Immature natural killer cell (primary cell): ENCODE measurements at regions not wholly inside any gene's neighbourhood (a gene's known extent, or its start where the extent isn't known, plus 50 kb on each side); places are given as distances from the start of the nearest gene placed in this dataset.
"Not testable (repeated sequence)": the region's sequence is repeated elsewhere in the genome, so short reads cannot be mapped to it uniquely, and the experiment has no call there.

Experiments
- DNase-seq, 3 donors: peaks; one replicate each; pipeline ENCODE4 v3.0.0; 2022; ENCODE audit warnings: mixed read lengths in 1 of 3
- H3K27ac Mint-ChIP-seq, 6 donors: one replicate each; pipeline ENCODE4 v1.8.0; 2020; ENCODE audit warnings: mixed read lengths in 6 of 6, mild to moderate bottlenecking in 5 of 6, inconsistent platforms in 4 of 6, moderate library complexity in 3 of 6
- H3K27me3 Mint-ChIP-seq, 3 donors: one replicate each; pipeline ENCODE4 v1.8.0; 2020 to 2021; ENCODE audit warnings: low read depth in 3 of 3, mild to moderate bottlenecking in 3 of 3, mixed read lengths in 3 of 3, moderate library complexity in 3 of 3, inconsistent platforms in 1 of 3
- H3K36me3 Mint-ChIP-seq, 3 donors: one replicate each; pipeline ENCODE4 v1.8.0; 2020; ENCODE audit warnings: mixed read lengths in 3 of 3, inconsistent platforms in 2 of 3, mild to moderate bottlenecking in 2 of 3
- H3K4me1 Mint-ChIP-seq, 2 donors: one replicate each; pipeline ENCODE4 v1.8.0; 2020; ENCODE audit warnings: inconsistent platforms in 2 of 2, mild to moderate bottlenecking in 2 of 2, mixed read lengths in 2 of 2, moderate library complexity in 1 of 2
- H3K4me3 Mint-ChIP-seq, 5 donors: one replicate each; pipeline ENCODE4 v1.8.0; 2020; ENCODE audit warnings: mild to moderate bottlenecking in 5 of 5, mixed read lengths in 5 of 5, inconsistent platforms in 3 of 5, moderate library complexity in 3 of 5
- H3K9me3 Mint-ChIP-seq, 6 donors: one replicate each; pipeline ENCODE4 v1.8.0; 2020; ENCODE audit warnings: mild to moderate bottlenecking in 6 of 6, mixed read lengths in 6 of 6, inconsistent platforms in 4 of 6, moderate library complexity in 3 of 6

GRCh38 chr18:60096428-60096827 lies 196.6 kb downstream of the PMAIP1 start:
- Mint-ChIP-seq H3K9me3 (peaks cover 0 to 6% (median 1%) of the 10 kb centered on the region in 6 donors), H3K36me3 (no peaks in the 10 kb centered on the region), H3K4me3 (no peak overlapping the region), H3K27ac (no peak overlapping the region), H3K27me3 (peaks cover 0 to 6% (median 1%) of the 10 kb centered on the region in 3 donors), H3K4me1 (no peaks in the 10 kb centered on the region)
- DNase-seq: no peak

DNA sequence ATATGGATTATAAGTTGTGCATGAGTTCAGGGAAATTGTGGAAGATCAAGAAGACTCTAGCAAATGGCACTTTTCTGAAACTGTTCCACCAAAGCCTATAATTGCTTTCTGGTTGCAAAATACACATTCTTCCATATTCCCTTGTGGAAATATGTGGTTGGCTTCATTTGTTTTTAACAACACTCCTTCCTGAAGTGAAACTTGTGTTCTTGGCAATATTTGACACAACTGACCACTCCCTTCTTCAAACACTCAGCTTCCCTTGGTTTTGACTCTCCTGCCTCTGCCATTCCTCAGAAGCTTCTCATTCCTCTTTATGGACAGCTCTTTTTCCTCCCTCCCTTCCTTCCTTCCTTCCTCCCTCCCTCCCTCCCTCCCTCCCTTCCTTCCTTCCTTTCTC lies 192.3 kb downstream of the PMAIP1 start:
- H3K27me3 Mint-ChIP-seq: peaks cover 0 to 3% (median 2%) of the 10 kb centered on the region in 3 donors
- no peak overlapping the region for H3K27ac Mint-ChIP-seq
- no peaks in the 10 kb centered on the region for H3K4me1 Mint-ChIP-seq
- H3K4me3 Mint-ChIP-seq: no peak overlapping the region
- no peaks in the 10 kb centered on the region for H3K36me3 Mint-ChIP-seq
- no peak for DNase-seq
- H3K9me3 Mint-ChIP-seq: peaks cover 0 to 3% (median 0%) of the 10 kb centered on the region in 6 donors

DNA sequence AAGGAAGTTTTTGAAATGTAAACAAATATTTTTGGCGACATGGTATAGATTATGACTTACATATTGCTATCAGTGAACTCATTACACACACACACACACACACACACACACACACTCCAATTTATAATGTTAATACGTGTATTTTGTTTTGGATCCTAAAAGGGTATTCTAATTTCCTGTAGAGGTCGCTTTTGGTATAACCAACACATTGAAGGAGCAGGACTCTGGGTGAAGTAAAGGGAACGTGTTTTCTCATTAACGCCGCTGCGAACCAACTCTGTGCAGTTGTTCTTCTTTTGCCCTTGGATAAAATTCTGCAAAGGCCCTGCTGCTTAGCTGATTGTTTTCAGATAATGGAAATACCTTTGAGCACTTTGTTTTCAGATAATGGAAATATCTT lies 190.4 kb downstream of the PMAIP1 start:
- H3K36me3 Mint-ChIP-seq: no peaks in the 10 kb centered on the region

DNA sequence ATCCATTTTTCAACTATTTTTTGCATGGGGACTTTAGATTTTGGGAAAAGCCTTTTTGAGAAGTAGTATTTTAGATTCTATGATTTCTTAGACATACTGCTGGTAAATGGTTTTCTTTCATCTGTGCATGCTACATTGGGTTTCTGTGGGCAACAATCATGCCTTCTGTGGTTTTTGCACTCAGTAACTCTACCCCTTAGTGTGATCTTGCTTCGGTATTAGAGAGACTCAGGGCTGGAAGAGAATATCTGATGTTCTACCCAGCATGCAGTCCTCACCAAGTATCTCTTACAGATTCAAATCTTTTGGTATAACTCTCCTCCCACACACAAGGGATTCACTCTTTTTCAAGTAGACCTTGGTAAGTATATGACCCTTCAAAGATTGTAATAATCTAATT lies 183.0 kb downstream of the PMAIP1 start:
- H3K4me3 Mint-ChIP-seq: no peak overlapping the region
- H3K27me3 Mint-ChIP-seq: peaks cover 0 to 4% (median 2%) of the 10 kb centered on the region in 3 donors
- peaks cover 0 to 2% (median 0%) of the 10 kb centered on the region in 6 donors for H3K9me3 Mint-ChIP-seq
- no peaks in the 10 kb centered on the region for H3K4me1 Mint-ChIP-seq
- DNase-seq: no peak
- no peaks in the 10 kb centered on the region for H3K36me3 Mint-ChIP-seq
- no peak overlapping the region for H3K27ac Mint-ChIP-seq

More for the DNA sequence above, 190.4 kb downstream of the PMAIP1 start:
- H3K4me1 Mint-ChIP-seq: no peaks in the 10 kb centered on the region
- DNase-seq: no peak
- peaks cover 0 to 3% (median 0%) of the 10 kb centered on the region in 6 donors for H3K9me3 Mint-ChIP-seq
- peaks cover 0 to 6% (median 3%) of the 10 kb centered on the region in 3 donors for H3K27me3 Mint-ChIP-seq
- H3K27ac Mint-ChIP-seq: no peak overlapping the region
- H3K4me3 Mint-ChIP-seq: no peak overlapping the region

DNA sequence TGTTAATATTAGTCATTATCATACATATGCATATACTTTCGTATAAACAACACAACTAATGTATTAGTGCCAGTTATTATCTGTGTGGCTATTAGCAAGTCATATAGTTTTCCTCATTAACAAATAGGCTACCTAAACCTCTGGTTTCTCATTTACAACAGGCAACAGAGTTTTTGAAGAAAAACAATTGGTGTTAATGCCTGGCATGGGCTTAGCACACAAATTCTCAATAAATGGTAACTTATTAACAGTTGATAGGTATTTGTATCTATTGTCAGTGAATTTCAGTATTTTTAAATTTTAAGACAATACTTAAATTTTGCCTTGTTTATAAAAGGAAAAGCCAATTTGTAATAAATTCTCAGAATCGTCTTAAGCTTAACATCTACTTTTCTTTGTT lies 182.5 kb downstream of the PMAIP1 start:
- Mint-ChIP-seq H3K36me3 (no peaks in the 10 kb centered on the region), H3K9me3 (peaks cover 0 to 2% (median 0%) of the 10 kb centered on the region in 6 donors), H3K4me1 (no peaks in the 10 kb centered on the region), H3K27me3 (peaks cover 0 to 4% (median 4%) of the 10 kb centered on the region in 3 donors), H3K27ac (no peak overlapping the region), H3K4me3 (no peak overlapping the region)
- DNase-seq: no peak

- Mint-ChIP-seq H3K4me3 (no peak overlapping the region), H3K27ac (no peak overlapping the region), H3K27me3 (peaks cover 2 to 3% (median 3%) of the 10 kb centered on the region in 3 donors), H3K9me3 (peaks cover 3 to 24% (median 10%) of the 10 kb centered on the region in 6 donors), H3K36me3 (no peaks in the 10 kb centered on the region), H3K4me1 (no peaks in the 10 kb centered on the region)
- no peak for DNase-seq
Measured at GRCh38 chr18:60075477-60075876, 175.7 kb downstream of the PMAIP1 start.

- Mint-ChIP-seq H3K9me3 (peaks cover 0 to 12% (median 5%) of the 10 kb centered on the region in 6 donors), H3K27me3 (peaks cover 0 to 3% (median 2%) of the 10 kb centered on the region in 3 donors), H3K36me3 (no peaks in the 10 kb centered on the region), H3K27ac (no peak overlapping the region), H3K4me1 (no peaks in the 10 kb centered on the region), H3K4me3 (no peak overlapping the region)
- DNase-seq: no peak
Measured at GRCh38 chr18:60070631-60071030, 170.8 kb downstream of the PMAIP1 start.

DNA sequence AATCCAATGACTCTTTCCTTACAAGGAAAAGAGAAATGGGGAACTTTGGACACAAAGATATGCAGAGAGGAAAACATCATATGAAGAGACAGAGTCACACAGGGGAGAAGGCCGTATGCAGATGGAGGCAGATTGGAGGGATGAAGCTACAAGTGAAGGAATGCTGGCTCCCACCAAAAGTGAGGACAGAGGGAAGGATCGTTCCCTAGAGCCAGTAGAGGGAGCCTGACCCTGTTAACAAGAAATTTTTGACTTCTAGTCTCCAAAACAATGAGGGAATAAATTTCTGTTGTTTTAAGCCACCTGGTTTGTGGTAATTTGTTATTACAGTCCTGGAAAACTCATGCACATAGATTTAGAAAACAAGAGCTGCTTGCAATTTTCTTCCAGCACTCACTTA lies 169.3 kb downstream of the PMAIP1 start:
- H3K27me3 Mint-ChIP-seq: peaks cover 0 to 2% (median under 1%) of the 10 kb centered on the region in 3 donors
- no peak overlapping the region for H3K4me3 Mint-ChIP-seq

DNA sequence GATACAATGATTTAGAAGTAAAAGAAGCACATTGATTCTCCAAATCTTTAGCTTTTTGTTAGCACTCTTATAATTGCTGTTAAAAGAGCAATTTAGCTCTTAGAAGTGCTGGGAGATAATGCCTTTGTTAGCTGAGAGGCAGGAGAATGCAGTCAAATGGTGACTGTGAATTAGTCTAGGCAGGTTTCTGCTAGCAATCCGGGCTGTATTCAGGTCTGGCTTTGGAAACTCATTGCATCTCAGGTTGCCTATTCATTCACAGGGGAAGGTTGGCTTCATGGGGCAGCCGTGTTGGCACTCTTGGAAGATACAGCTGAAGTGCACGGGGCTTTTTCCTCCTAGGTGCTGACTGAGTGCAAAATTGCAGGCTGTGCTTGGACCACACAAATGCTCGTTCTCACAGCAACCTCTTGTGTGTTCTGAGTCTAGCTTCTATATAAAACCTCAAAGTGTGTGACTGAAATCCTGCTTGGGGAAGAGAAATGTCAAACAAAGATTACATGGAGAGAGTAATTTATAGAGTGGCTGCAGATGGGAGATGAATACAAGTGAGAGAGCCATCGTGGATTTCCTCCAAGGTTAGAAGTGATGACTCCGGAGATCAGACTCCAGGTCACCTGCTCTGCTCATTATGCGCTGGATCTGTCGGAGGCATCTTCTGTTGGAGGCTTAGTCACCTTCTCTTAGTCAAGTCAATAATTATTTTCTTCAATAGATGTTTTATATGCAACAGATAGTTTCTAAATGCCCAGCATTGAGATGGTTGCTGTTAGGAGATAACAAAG lies 167.8 kb downstream of the PMAIP1 start:
- Mint-ChIP-seq H3K36me3 (no peaks in the 10 kb centered on the region), H3K27me3 (peaks cover 0 to 2% (median 0%) of the 10 kb centered on the region in 3 donors), H3K4me1 (no peaks in the 10 kb centered on the region), H3K9me3 (peaks cover 0 to 4% (median under 1%) of the 10 kb centered on the region in 6 donors), H3K4me3 (no peak overlapping the region), H3K27ac (no peak overlapping the region)
- no peak for DNase-seq

More for the DNA sequence above, 169.3 kb downstream of the PMAIP1 start:
- Mint-ChIP-seq H3K9me3 (peaks cover 0 to 7% (median 0%) of the 10 kb centered on the region in 6 donors), H3K27ac (no peak overlapping the region), H3K4me1 (no peaks in the 10 kb centered on the region), H3K36me3 (no peaks in the 10 kb centered on the region)
- no peak for DNase-seq

- Mint-ChIP-seq H3K9me3 (peaks cover 0 to 3% (median 0%) of the 10 kb centered on the region in 6 donors), H3K4me3 (no peak overlapping the region), H3K4me1 (no peaks in the 10 kb centered on the region), H3K36me3 (no peaks in the 10 kb centered on the region), H3K27me3 (peaks cover 0 to 2% (median 2%) of the 10 kb centered on the region in 3 donors), H3K27ac (no peak overlapping the region)
- DNase-seq: no peak
Measured at GRCh38 chr18:60066219-60066975, 166.6 kb downstream of the PMAIP1 start.

- peaks cover 0 to 3% (median 0%) of the 10 kb centered on the region in 6 donors for H3K9me3 Mint-ChIP-seq
- H3K27ac Mint-ChIP-seq: no peak overlapping the region
- H3K27me3 Mint-ChIP-seq: peaks cover 0 to 4% (median 2%) of the 10 kb centered on the region in 3 donors
- H3K4me1 Mint-ChIP-seq: no peaks in the 10 kb centered on the region
- H3K4me3 Mint-ChIP-seq: no peak overlapping the region
- no peaks in the 10 kb centered on the region for H3K36me3 Mint-ChIP-seq
- no peak for DNase-seq
Measured at GRCh38 chr18:60064271-60064670, 164.5 kb downstream of the PMAIP1 start.

DNA sequence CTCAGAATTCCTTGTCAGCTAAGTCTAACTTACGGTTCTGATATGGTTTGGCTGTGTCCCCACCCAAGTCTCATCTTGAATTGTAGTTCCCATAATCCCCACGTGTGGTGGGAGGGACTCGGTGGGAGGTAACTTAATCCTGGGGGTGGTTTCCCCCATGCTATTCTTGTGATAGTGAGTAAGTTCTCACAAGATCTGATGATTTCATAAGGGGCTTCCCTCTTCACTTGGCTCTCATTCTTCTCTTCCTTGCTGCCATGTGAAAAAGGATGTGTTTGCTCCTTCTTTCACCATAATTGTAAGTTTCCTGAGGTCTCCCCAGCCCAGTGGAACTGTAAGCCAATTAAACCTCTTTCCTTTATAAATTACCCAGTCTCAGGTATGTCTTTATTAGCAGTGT lies 163.0 kb downstream of the PMAIP1 start:
- H3K27me3 Mint-ChIP-seq, H3K36me3 Mint-ChIP-seq, H3K9me3 Mint-ChIP-seq, H3K4me1 Mint-ChIP-seq, H3K27ac Mint-ChIP-seq, DNase-seq, H3K4me3 Mint-ChIP-seq: not testable (repeated sequence)

DNA sequence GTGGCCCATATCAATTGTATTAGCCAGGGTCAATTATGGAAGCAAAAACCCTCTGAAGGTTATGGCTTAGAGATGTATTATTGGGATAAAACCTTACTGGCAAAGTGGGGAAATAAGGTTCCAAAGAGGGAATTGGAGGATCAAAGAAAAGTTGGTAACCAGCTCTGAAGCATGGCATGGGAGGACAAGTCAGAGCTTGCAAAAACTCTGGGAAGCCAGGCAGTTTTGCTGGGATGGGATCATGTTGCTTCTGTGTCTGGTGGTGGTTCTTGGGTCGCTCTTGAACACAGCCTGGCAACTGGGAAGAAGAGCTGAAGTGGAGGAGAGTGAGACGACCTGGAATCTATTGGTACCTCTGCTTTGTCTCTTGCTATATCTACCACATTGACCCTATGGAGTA lies 162.6 kb downstream of the PMAIP1 start:
- Mint-ChIP-seq H3K27me3 (peaks cover 0 to 4% (median 2%) of the 10 kb centered on the region in 3 donors), H3K9me3 (peaks cover 0 to 5% (median 0%) of the 10 kb centered on the region in 6 donors), H3K27ac (no peak overlapping the region), H3K36me3 (no peaks in the 10 kb centered on the region), H3K4me1 (no peaks in the 10 kb centered on the region), H3K4me3 (no peak overlapping the region)
- no peak for DNase-seq

DNA sequence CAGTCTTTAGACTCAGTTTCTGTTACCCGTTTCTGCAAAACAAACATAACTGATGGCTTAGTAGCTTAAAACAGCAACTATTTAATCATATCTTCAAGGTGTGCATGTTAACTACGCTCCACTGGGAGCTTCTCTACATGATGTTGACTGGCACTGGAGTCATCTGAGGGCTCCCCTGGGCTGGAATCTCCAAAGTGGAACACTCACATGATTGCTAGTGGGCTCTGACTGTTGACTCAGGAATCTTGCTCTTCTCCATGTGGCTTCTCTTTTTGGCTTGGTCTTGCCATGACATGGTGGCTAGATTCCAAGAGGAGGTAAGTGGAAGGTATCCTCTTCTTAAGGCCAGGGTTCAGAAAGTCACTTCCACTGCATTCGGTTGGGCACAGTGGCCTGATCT lies 160.8 kb downstream of the PMAIP1 start:
- no peaks in the 10 kb centered on the region for H3K4me1 Mint-ChIP-seq
- H3K27me3 Mint-ChIP-seq: peaks cover 0 to 4% (median 0%) of the 10 kb centered on the region in 3 donors
- peaks cover 0 to 5% (median 0%) of the 10 kb centered on the region in 6 donors for H3K9me3 Mint-ChIP-seq

More for the DNA sequence above, 160.8 kb downstream of the PMAIP1 start:
- Mint-ChIP-seq H3K4me3 (no peak overlapping the region), H3K27ac (no peak overlapping the region), H3K36me3 (no peaks in the 10 kb centered on the region)
- no peak for DNase-seq
